ENCODE measurements at regions not wholly inside any gene's neighbourhood (a gene's known extent, or its start where the extent isn't known, plus 50 kb on each side); places are given as distances from the start of the nearest gene placed in this dataset.

DNA sequence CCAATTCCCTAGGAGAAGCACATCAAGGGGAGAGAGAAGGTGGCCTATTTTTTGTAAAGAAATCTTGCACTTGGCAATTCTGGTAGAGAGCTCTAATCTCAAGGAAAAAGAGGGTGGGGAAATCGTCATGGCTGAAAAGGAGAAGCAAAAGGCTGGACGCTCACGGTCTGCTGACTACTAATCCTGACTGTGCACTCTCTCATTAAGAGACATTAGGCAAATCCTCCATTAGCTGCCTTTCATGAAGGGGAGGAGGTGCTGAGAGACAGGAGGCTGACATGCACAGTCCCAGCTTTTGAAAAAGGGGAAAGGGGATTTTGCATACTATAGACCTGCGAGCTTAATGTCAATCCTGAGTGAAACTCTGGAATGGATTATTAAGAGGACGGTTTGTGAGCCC, 170.0 kb downstream of the NR2F2 start:
- dilution Hi-C loops (cut with HindIII; ENCODE audit: low sequenced_read_pairs, unreplicated experiment), result no loop called here
- no peak overlapping the region for H2AFZ ChIP-seq (replicated peaks; ENCODE audit: low read length, poor library complexity)
- no peak overlapping the region for H4K8ac ChIP-seq (ENCODE audit: low read depth in 2 of 2, low read length in 2 of 2)
- H2BK20ac ChIP-seq (ENCODE audit: low read depth, low read length), result no peak overlapping the region
- H2AK5ac ChIP-seq (ENCODE audit: low read depth, low read length), result no peak overlapping the region
- H3K18ac ChIP-seq (ENCODE audit: low read depth, low read length), result no peak overlapping the region
- in situ Hi-C loops (cut with MboI; ENCODE audit: low sequenced_read_pairs), result no loop called here
- H3K27me3 ChIP-seq (ENCODE audit: control insufficient read depth, insufficient read depth, low read length), result no peaks in the 10 kb centered on the region
- no peak overlapping the region for H3K27ac ChIP-seq (ENCODE audit: insufficient read depth, low read length)
- no peak overlapping the region for H2BK120ac ChIP-seq (ENCODE audit: low read depth, low read length)
- H3K4me3 ChIP-seq (ENCODE audit: insufficient read depth, low read depth, low read length), result no peak overlapping the region
- TF ChIP-seq CHD1 (IDR thresholded peaks at IDR 0.05; ENCODE audit: low read depth, low read length) (no peak), SMC3 (IDR thresholded peaks at IDR 0.05; ENCODE audit: low read depth, low read length) (no peak), MAFK (IDR thresholded peaks at IDR 0.05; ENCODE audit: low read depth, low read length) (no peak), RAD21 (IDR thresholded peaks at IDR 0.05; ENCODE audit: low read length) (no peak), CTCF (conservative IDR thresholded peaks at IDR 0.05; ENCODE audit: low read depth, low read length) (no peak), POLR2A (IDR thresholded peaks at IDR 0.05; ENCODE audit: low read depth, low read length) (no peak), FOS (IDR thresholded peaks at IDR 0.05; ENCODE audit: low read depth, low read length) (no peak), MAZ (IDR thresholded peaks at IDR 0.05; ENCODE audit: borderline replicate concordance, low read depth, low read length) (no peak)
- TF ChIP-seq, protein P1, sequence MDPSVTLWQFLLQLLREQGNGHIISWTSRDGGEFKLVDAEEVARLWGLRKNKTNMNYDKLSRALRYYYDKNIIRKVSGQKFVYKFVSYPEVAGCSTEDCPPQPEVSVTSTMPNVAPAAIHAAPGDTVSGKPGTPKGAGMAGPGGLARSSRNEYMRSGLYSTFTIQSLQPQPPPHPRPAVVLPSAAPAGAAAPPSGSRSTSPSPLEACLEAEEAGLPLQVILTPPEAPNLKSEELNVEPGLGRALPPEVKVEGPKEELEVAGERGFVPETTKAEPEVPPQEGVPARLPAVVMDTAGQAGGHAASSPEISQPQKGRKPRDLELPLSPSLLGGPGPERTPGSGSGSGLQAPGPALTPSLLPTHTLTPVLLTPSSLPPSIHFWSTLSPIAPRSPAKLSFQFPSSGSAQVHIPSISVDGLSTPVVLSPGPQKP (IDR thresholded peaks at IDR 0.05; ENCODE audit: borderline replicate concordance, low read depth, low read length), result no peak
- intact Hi-C loops (cut with micrococcal nuclease), result no loop called here
- no peaks in the 10 kb centered on the region for H3K9me3 ChIP-seq (ENCODE audit: control insufficient read depth, insufficient read depth, low read length)
- no peak overlapping the region for H3K56ac ChIP-seq (ENCODE audit: extremely low read depth, insufficient read depth, low read length)
- H3K9ac ChIP-seq (ENCODE audit: low read depth, low read length), result no peak overlapping the region
- no peaks in the 10 kb centered on the region for H4K20me1 ChIP-seq (ENCODE audit: insufficient read depth, low read length)
- no peak overlapping the region for H2BK15ac ChIP-seq (ENCODE audit: low read depth, low read length)
- no peak overlapping the region for H4K5ac ChIP-seq (ENCODE audit: low read depth, low read length)
- ChIA-PET CTCF (no interaction called here), POLR2A (ENCODE audit: unreplicated experiment) (no interaction called here)
- no peaks in the 10 kb centered on the region for H3K79me1 ChIP-seq (ENCODE audit: low read depth in 1 of 2, low read length in 2 of 2)
- no peak overlapping the region for H3K4me2 ChIP-seq (ENCODE audit: low read depth, low read length)
- H2AK9ac ChIP-seq (replicated peaks; ENCODE audit: low read depth, low read length, poor library complexity), result no peak overlapping the region
- ATAC-seq (ENCODE audit: low read depth) (no peak), DNase-seq (no peak)
- H3K4me1 ChIP-seq (ENCODE audit: control insufficient read depth, insufficient read depth, low read length), result no peaks in the 10 kb centered on the region
- no peak overlapping the region for H2BK5ac ChIP-seq (ENCODE audit: low read depth, low read length, poor library complexity, severe bottlenecking)
- no peak overlapping the region for H4K91ac ChIP-seq (ENCODE audit: insufficient read depth, low read depth, low read length)
- H3K36me3 ChIP-seq (ENCODE audit: control insufficient read depth, insufficient read depth, low read length), result no peaks in the 10 kb centered on the region
- no peak overlapping the region for H3K4ac ChIP-seq (ENCODE audit: low read depth, low read length)
- H3K14ac ChIP-seq (replicated peaks; ENCODE audit: low read depth, low read length), result no peak overlapping the region
- no peak overlapping the region for H3K23ac ChIP-seq (ENCODE audit: low read depth, low read length)
- no TSS peak for BruUV-seq (replicated peaks)
- 33% methylated on average over 1 of the region's 5 CpGs; no CpG with 5 or more reads in 1 of the 2 experiments for WGBS, 2 experiments (ENCODE audit: extremely low coverage in 2 of 2, insufficient read length in 1 of 2)
- no peaks in the 10 kb centered on the region for H3K9me1 ChIP-seq (ENCODE audit: insufficient read depth, low read length)

All from IMR-90 (cell line).